Liver (tissue), 8 donors: ENCODE measurements at regions not wholly inside any gene's neighbourhood (a gene's known extent, or its start where the extent isn't known, plus 50 kb on each side); places are given as distances from the start of the nearest gene placed in this dataset.

Experiments
- DNase-seq: peaks from one replicate; pipeline ENCODE4 v3.0.0-alpha.2; 2017; ENCODE audit warnings: low spot score
- H3K27ac ChIP-seq, 2 donors: one replicate each; pipeline ENCODE4 v1.7.0; 2013; ENCODE audit warnings: inconsistent platforms in 2 of 2, low read length in 2 of 2, control low read depth in 1 of 2, low read depth in 1 of 2, mild to moderate bottlenecking in 1 of 2
- H3K27me3 ChIP-seq, 4 donors: one replicate each; pipeline versions ENCODE4 v1.6.1 to v1.7.0; 2013; ENCODE audit warnings: low read length in 3 of 4, inconsistent platforms in 1 of 4, mild to moderate bottlenecking in 1 of 4, moderate library complexity in 1 of 4; ENCODE audit not compliant: control insufficient read depth in 4 of 4, insufficient read depth in 4 of 4
- H3K36me3 ChIP-seq, 4 donors: one replicate each; pipeline versions ENCODE4 v1.6.1 to v1.7.0; 2013; ENCODE audit warnings: low read length in 3 of 4, mild to moderate bottlenecking in 3 of 4, low read depth in 1 of 4, moderate library complexity in 1 of 4; ENCODE audit not compliant: control insufficient read depth in 4 of 4, insufficient read depth in 3 of 4
- H3K4me1 ChIP-seq, 4 donors: one replicate each; pipeline versions ENCODE4 v1.6.1 to v1.7.0; 2013; ENCODE audit warnings: low read length in 3 of 4, mild to moderate bottlenecking in 3 of 4, moderate library complexity in 1 of 4; ENCODE audit not compliant: control insufficient read depth in 4 of 4, insufficient read depth in 4 of 4
- H3K4me3 ChIP-seq, 3 donors: one replicate each; pipeline versions ENCODE4 v1.6.1 to v1.7.0; 2013; ENCODE audit warnings: low read length in 3 of 3, control low read depth in 1 of 3, low read depth in 1 of 3, mild to moderate bottlenecking in 1 of 3
- H3K9ac ChIP-seq, 2 donors: one replicate each; pipeline ENCODE4 v1.7.0; 2013; ENCODE audit warnings: low read length in 2 of 2, mild to moderate bottlenecking in 2 of 2, moderate library complexity in 2 of 2, control low read depth in 1 of 2, low read depth in 1 of 2
- H3K9me3 ChIP-seq, 4 donors: one replicate each; pipeline versions ENCODE4 v1.6.1 to v1.7.0; 2013; ENCODE audit warnings: low read length in 3 of 4; ENCODE audit not compliant: control insufficient read depth in 4 of 4
- ATF3 ChIP-seq: IDR thresholded peaks from 2 replicates; pipeline ENCODE4 v1.6.1; 2016; ENCODE audit warnings: antibody characterized with exemption
- CTCF ChIP-seq: fragments of 150-350 bp; IDR thresholded peaks from 2 replicates; pipeline ENCODE4 v1.5.1; 2017; ENCODE audit warnings: improper control_type of control experiment, low read depth, low read length; ENCODE audit not compliant: missing input control
- EGR1 ChIP-seq, 2 donors: IDR thresholded peaks; 2 replicates each; pipeline ENCODE4 v1.6.1; 2016 to 2018; ENCODE audit warnings: antibody characterized with exemption in 2 of 2, low read depth in 2 of 2
- FOXA1 ChIP-seq: IDR thresholded peaks from 2 replicates; pipeline ENCODE4 v1.6.1; 2016; ENCODE audit warnings: antibody characterized with exemption
- FOXA2 ChIP-seq: IDR thresholded peaks from 2 replicates; pipeline ENCODE4 v1.6.1; 2016; ENCODE audit warnings: antibody characterized with exemption
- GABPA ChIP-seq, 2 donors: IDR thresholded peaks in 1 of 2; conservative IDR thresholded peaks in 1 of 2; 2 replicates each; pipeline ENCODE4 v1.6.1; 2016; ENCODE audit warnings: antibody characterized with exemption in 2 of 2, mild to moderate bottlenecking in 1 of 2, moderate library complexity in 1 of 2
- HNF4A ChIP-seq, 2 donors: conservative IDR thresholded peaks; 2 replicates each; pipeline ENCODE4 v1.6.1; 2016; ENCODE audit warnings: antibody characterized with exemption in 2 of 2, mild to moderate bottlenecking in 2 of 2
- HNF4G ChIP-seq: IDR thresholded peaks from 2 replicates; pipeline ENCODE4 v1.6.1; 2016; ENCODE audit warnings: antibody characterized with exemption
- JUND ChIP-seq, 2 donors: IDR thresholded peaks; 2 replicates each; pipeline ENCODE4 v1.6.1; 2016; ENCODE audit warnings: antibody characterized with exemption in 2 of 2
- MAX ChIP-seq: IDR thresholded peaks from 2 replicates; pipeline ENCODE4 v1.6.1; 2016; ENCODE audit warnings: antibody characterized with exemption
- NR2F2 ChIP-seq: IDR thresholded peaks from 2 replicates; pipeline ENCODE4 v1.6.1; 2016; ENCODE audit warnings: antibody characterized with exemption
- RAD21 ChIP-seq, 2 donors: IDR thresholded peaks; 2 replicates each; pipeline ENCODE4 v1.6.1; 2016; ENCODE audit warnings: antibody characterized with exemption in 2 of 2, mild to moderate bottlenecking in 2 of 2
- REST ChIP-seq: IDR thresholded peaks from 2 replicates; pipeline ENCODE4 v1.6.1; 2016; ENCODE audit warnings: antibody characterized with exemption, mild to moderate bottlenecking
- RXRA ChIP-seq, 2 donors: IDR thresholded peaks; 2 replicates each; pipeline ENCODE4 v1.6.1; 2017 to 2018; ENCODE audit warnings: antibody characterized with exemption in 2 of 2, mild to moderate bottlenecking in 1 of 2
- SP1 ChIP-seq: IDR thresholded peaks from 2 replicates; pipeline ENCODE4 v1.6.1; 2018; ENCODE audit warnings: antibody characterized with exemption, mild to moderate bottlenecking
- TAF1 ChIP-seq: conservative IDR thresholded peaks from 2 replicates; pipeline ENCODE4 v1.6.1; 2016; ENCODE audit warnings: antibody characterized with exemption, mild to moderate bottlenecking
- YY1 ChIP-seq: IDR thresholded peaks from 2 replicates; pipeline ENCODE4 v1.6.1; 2016; ENCODE audit warnings: antibody characterized with exemption, mild to moderate bottlenecking
- ZBTB33 ChIP-seq: IDR thresholded peaks from 2 replicates; pipeline ENCODE4 v1.6.1; 2016; ENCODE audit warnings: antibody characterized with exemption
- WGBS: extraction: QIAGEN DNeasy Blood & Tissue Kit; methylation state at CpG from one replicate; pipeline ENCODE4 v1.1.7; 2013; 5-methylcytosine and 5-hydroxymethylcytosine counted together
- donor health status: healthy.
- donor health status: healthy.
- donor health status: healthy.
- donor health status: healthy.
- donor health status: healthy.

- Histone ChIP-seq H3K27ac (no peak overlapping the region), H3K27me3 (no peaks in the 10 kb centered on the region), H3K4me3 (no peak overlapping the region), H3K9ac (no peak overlapping the region), H3K4me1 (peaks cover 0 to 9% (median 3%) of the 10 kb centered on the region in 4 donors), H3K36me3 (no peaks in the 10 kb centered on the region), H3K9me3 (no peaks in the 10 kb centered on the region)
- 83% methylated on average over 4 of the region's 4 CpGs for WGBS
- no peak for TF ChIP-seq HNF4A (conservative IDR thresholded peaks at IDR 0.05)
- no peak for TF ChIP-seq FOXA2
- no peak for TF ChIP-seq ATF3
- TF ChIP-seq SP1: no peak
- TF ChIP-seq RAD21 (IDR thresholded peaks at IDR 0.05): no peak
- no peak for TF ChIP-seq ZBTB33
- no peak for TF ChIP-seq HNF4G
- TF ChIP-seq REST: no peak
- TF ChIP-seq MAX: no peak
- TF ChIP-seq NR2F2: no peak
- TF ChIP-seq TAF1: no peak
- no peak for TF ChIP-seq YY1
- no peak for TF ChIP-seq FOXA1
- no peak for TF ChIP-seq RXRA (IDR thresholded peaks at IDR 0.05)
- no peak for TF ChIP-seq EGR1 (IDR thresholded peaks at IDR 0.05; ENCODE audit: low read depth in 2 of 2)
- TF ChIP-seq JUND (IDR thresholded peaks at IDR 0.05): no peak
- no peak for TF ChIP-seq GABPA (IDR thresholded peaks at IDR 0.05 in 1 of 2, conservative IDR thresholded peaks at IDR 0.05 in 1 of 2)
- no peak for TF ChIP-seq CTCF
- no peak for DNase-seq
These were observed 66.2 kb downstream of the ACTBL2 start for GRCh38 chr5:57416278-57416994.
